ENCODE measurements at regions not wholly inside any gene's neighbourhood (a gene's known extent, or its start where the extent isn't known, plus 50 kb on each side); places are given as distances from the start of the nearest gene placed in this dataset.

DNA sequence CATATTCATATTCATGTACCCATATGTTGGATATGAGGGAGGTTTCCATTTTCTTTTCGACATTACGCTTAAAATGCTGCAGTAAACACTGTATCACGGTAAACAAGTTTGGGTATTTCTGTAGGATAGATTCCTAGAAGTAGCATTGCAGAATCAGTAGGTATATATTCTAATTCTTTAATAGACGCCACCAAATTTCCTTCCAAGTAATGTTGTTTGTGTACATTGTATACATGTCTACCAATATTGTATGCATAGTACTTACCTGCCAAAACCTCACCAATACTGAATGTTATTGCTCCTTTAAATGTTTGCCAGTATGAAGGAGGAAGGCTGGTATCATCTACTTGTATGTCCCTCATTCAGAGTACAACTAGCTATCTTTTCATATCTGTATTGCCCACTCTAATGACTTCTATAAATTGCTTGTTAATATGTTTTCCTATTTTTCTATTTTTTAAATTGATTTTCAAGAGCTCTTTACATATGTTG, 56.1 kb upstream of the ZNF536 start:
- TF ChIP-seq, protein P1, sequence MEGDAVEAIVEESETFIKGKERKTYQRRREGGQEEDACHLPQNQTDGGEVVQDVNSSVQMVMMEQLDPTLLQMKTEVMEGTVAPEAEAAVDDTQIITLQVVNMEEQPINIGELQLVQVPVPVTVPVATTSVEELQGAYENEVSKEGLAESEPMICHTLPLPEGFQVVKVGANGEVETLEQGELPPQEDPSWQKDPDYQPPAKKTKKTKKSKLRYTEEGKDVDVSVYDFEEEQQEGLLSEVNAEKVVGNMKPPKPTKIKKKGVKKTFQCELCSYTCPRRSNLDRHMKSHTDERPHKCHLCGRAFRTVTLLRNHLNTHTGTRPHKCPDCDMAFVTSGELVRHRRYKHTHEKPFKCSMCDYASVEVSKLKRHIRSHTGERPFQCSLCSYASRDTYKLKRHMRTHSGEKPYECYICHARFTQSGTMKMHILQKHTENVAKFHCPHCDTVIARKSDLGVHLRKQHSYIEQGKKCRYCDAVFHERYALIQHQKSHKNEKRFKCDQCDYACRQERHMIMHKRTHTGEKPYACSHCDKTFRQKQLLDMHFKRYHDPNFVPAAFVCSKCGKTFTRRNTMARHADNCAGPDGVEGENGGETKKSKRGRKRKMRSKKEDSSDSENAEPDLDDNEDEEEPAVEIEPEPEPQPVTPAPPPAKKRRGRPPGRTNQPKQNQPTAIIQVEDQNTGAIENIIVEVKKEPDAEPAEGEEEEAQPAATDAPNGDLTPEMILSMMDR (IDR thresholded peaks at IDR 0.05), result no peak
- TF ChIP-seq POLR2AphosphoS5 (IDR thresholded peaks at IDR 0.05), result no peak

Data from gastroesophageal sphincter (tissue), 3 donors.